Central memory CD4-positive, alpha-beta T cell (primary cell): ENCODE measurements at regions not wholly inside any gene's neighbourhood (a gene's known extent, or its start where the extent isn't known, plus 50 kb on each side); places are given as distances from the start of the nearest gene placed in this dataset.
"Not testable (repeated sequence)": the region's sequence is repeated elsewhere in the genome, so short reads cannot be mapped to it uniquely, and the experiment has no call there.

Source experiments
- DNase-seq: peaks from one replicate; pipeline ENCODE4 v3.0.0; 2022

DNA sequence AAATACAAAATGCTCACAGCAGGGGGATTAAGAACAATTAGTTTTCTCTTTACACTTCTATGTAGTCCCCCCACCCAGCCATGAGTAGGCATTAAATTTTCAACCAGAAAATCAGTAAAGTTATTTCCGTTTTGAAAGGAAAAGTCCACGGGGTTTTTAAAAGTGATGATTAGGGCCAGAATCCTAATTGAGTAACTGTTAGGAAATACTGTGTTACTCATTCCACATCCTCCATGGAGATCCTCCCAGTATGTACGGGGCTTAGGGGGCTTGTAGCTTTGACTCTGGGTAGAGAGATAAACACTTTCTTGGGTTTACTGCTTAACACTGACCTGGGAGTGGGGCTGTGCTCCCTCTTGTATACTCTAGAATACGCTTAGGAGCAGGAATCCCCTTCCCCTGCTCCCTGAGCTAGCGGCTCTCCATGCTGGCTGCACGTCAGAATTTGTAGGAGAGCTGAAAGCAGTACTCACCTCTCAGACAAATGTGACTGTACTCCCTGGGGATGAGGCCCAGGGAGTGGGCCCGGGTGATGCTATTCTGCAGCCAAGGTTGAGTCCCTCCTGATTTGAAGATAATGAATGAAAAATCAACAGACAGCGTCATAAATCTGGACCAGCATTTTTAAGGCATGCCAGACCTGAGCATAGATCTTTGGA, 100.5 kb downstream of the SLC4A3 start:
- no peak for DNase-seq

DNA sequence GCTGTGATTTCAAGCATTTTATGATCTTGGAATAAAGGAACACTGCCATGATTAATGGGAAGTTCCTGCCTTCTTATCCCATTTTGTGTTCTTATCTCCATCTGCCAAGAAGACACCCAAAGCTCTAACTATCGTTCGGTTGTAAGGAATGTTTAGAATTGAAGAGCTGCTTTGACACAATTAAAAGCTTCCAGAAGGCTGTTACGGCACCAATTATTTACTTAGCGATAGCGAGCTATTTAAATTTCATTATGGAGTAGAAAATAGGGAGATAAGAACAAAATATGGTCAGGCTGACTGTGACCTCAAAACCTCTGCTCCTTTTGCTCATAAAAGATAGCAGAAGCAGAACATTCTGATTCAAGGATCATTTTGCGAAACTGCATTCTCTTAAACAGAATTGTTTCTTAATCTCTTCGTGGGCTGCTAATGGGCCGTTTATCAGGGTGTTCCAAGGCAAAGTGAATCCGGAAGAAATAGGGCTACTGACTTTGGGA, 101.6 kb downstream of the SLC4A3 start:
- no peak for DNase-seq

DNA sequence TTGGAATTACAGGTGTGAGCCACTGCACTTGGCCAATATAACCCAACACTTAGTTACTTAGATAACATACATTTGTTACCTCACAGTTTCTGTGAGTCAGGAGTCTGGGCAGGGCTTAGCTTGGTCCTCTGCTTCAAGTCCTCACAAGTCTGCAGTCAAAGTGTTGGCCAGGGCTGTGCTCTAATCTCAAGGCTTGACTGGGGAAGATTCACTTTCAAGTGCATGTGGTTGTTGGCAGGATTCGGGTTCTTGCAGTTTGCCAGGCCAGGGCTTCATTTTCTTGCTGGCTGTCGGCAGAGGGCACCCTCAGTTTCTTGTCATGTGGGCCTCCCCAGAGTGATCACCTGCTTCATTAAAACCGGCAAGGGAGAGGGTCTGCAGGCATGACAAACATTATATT, 103.7 kb downstream of the SLC4A3 start:
- DNase-seq: no peak

DNA sequence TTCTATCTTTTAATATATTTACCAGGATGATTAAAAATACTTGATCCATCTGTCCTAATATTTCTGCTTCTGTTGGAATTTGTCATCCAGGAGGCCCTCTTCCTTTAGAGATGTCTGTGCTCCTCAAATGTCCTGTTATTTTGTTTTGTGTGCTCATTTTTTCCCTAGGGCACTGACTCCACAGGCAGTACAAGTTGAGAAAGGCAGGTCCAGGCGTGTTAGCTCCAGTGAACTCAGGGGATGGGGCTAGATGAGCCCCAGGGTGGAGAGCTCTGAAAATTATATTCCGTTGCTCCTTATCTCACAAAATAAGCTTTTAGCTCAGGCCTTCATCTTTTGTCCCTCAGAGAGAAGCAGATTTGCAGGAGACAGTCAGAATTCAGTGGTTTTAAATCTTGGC, 105.7 kb downstream of the SLC4A3 start:
- no peak for DNase-seq

DNA sequence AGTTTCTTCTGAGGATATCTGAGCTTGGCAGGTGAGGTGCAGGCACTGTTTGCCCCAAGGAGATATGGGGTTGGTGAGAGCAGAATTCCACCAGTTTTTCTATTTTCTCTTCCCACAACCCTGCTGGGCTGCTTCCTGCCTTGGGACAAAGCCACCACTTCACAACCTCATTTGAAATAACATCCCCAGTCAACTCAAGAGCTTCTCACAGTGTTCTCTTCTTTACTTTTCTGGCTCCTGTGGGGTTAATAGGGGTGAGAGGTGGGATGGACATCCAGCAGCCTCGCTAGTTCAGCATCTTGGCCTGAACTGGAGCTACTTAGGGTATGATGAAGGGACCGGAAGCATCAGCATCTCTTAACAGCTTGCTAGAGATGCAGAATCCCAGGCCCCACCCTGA, 106.3 kb downstream of the SLC4A3 start:
- no peak for DNase-seq

- no peak for DNase-seq
Measured at GRCh38 chr2:219736209-219736608, 108.8 kb downstream of the SLC4A3 start.

DNA sequence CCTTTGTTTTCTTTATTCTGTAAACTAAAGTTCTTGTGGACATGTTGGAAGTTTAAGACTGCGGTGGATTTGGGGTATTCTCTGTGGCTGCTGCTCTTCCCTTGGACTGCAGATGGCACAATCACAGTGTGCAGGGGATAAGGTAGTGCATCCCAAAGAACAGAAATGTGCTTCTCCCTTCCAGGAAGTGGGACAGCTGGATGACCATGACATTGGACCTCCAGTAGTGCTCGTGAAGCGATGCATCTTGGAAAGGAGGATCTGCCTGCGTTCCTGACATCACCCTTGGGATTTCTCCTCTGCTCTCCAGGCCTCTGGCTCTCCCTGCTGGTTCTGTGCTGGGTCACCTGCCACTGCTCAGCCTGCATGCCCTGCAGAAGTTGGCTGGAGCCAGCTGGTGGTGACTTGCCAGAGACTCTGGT, 109.9 kb downstream of the SLC4A3 start:
- no peak for DNase-seq

- DNase-seq: no peak
Measured at GRCh38 chr2:219739066-219739465, 111.6 kb downstream of the SLC4A3 start.

- no peak for DNase-seq
Measured at GRCh38 chr2:219739866-219740440, 112.5 kb downstream of the SLC4A3 start.

GRCh38 chr2:219743548-219743947, 116.1 kb downstream of the SLC4A3 start:
- no peak for DNase-seq

GRCh38 chr2:219744066-219744465, 116.6 kb downstream of the SLC4A3 start:
- DNase-seq: no peak

DNA sequence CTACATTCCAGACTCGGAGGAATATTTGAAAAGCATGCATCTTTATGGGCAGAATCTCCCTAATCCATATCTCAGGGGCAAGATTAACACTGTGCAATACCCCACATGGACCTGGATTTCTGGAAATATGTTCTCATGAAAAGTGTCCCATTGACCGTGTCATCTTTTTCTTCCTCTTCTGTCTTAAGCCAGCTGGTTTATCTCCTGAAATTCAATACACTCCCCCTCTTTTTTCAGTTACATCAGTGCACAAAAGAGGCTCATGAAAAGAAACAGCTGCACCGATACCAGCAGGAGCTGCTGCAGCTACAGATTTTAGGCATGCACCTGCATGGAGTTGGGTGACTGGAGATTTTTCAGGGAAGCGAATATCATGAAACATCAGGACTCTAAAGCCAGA, 117.2 kb downstream of the SLC4A3 start:
- DNase-seq: no peak

DNA sequence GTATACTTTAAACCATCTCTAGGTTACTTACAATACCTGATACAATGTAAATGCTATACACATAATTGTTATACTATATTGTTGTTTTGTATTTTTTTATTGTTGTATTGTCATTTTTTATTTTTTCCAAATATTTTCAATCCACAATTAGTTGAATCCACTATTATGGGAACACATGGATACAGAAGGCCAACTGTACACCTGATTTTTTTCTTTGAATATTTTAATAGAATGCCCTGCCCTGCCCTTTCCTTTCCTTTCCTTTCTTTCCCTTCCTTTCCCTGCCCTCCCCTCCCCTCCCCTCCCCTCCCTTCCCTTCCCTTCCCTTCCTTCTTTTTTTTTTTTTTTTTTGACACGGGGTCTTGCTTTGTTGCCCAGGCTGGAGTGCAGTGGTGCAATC, 120.2 kb downstream of the SLC4A3 start:
- no peak for DNase-seq

GRCh38 chr2:219748671-219749570, 121.5 kb downstream of the SLC4A3 start:
- DNase-seq: no peak

GRCh38 chr2:219751121-219751520, 123.7 kb downstream of the SLC4A3 start:
- DNase-seq: not testable (repeated sequence)

DNA sequence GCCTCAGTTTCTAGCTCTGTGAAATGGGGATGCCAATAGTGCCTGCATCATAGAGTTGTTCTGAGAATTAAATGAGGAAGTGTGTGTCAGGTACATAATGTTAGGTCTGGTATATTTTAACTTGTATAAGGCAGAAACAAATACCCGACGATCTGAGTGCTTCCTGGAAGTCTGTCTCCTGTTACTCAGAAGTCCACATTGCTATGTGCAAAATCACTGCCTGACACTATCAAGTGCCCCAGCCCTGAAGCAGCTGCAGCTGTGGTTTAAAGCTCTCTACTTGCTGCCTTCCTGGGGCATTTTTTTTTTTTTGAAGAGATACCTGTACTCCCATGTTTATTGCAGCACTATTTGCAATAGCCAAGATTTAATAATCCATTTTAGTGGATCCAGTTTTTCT, 125.3 kb downstream of the SLC4A3 start:
- no peak for DNase-seq

DNA sequence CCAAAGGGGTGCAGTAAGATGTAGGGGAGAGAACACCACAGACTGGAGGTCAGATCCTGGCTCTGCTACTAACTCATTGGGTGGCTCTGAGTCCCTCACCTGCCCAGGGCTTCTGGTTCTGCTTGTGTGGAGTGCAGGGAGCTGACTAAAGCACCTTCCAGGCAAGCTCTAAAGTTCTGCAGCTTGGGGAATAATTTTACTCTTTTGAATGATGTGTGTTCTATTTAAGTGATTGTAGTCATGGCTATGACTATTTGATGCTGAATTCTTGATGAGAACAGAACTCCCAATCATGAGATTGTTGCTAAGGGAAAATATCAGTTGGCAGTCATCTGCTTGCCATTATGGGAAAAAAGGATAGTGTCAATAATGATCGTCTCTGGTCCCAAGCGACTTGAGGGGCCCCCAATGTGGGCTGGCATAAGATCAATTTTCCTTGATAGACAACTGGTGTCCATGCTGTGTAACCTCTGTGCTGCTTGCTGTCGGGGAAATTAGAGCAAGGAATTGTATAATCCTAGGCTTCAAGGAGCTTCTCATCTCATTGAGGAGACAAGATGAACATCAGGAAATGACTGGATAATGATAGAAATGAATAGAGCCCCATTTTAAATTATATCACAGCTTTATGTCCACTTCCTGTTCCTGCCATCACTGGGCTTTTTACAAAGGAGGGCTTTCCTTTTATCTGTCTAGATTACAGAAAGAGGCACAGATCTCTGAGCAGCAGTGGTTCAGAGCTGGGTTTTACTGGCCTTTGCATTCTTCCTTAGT, 131.7 kb downstream of the SLC4A3 start:
- no peak for DNase-seq

DNA sequence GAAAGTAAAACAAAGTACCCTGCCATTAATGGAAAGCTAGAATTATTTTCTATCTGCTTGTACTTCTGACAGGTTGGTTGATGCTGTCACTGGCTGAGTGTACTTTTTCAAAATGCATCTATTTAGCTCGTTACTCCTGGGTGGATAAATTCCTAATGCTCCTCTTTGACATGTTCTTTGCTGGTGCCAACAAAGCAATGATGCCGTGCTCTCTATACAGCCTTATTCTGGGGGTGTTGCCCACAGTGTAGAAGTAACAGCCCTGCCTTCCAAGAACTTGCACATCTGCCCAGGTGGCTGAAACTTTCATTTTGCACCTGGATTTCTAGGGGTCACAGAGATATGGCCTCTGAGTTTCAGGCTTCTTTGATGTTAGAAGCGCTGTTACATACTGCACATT, 132.4 kb downstream of the SLC4A3 start:
- DNase-seq: no peak

GRCh38 chr2:219765231-219765911, 137.9 kb downstream of the SLC4A3 start:
- no peak for DNase-seq

GRCh38 chr2:219766658-219767057, 139.2 kb downstream of the SLC4A3 start:
- no peak for DNase-seq

DNA sequence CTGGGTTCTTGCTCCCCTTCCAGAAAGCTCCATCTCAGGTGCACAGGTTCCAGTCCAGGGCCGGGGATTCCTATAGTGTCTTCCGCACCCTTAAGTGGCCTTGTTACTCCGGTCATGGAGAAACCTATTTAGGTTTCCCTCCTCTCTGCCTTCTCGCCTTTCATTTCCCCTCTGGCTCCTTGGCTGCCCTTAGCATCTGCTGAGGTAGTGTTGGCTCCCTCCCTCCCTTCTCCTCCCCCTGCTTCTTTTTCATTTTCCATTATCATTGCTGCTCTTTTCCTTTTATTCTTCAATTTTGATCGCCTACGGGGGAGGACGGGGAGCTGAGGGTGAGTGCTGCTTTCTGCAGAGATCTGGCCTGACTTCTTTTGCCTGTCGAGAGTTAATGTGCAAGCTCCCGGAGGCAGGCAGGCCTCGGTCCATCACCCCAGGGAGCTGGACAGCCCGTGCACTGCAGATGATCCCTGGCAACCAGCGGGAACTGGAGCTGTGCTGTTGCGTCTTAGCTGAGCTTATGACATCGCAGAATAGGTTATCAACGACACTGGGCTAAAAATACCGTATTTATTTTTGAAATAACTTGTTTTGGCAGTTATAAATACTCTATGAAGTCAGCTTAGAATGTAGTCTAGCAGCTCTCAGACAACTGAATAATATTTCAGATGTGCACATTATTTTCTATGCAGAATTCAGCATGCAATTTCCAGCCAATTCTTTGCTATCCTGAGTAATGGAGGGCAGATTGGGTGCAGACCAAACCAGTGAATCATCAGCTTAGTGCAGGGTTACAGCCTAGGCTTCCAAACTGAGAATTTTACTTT, 141.9 kb downstream of the SLC4A3 start:
- no peak for DNase-seq
